ENCODE measurements at regions not wholly inside any gene's neighbourhood (a gene's known extent, or its start where the extent isn't known, plus 50 kb on each side); places are given as distances from the start of the nearest gene placed in this dataset.

DNA sequence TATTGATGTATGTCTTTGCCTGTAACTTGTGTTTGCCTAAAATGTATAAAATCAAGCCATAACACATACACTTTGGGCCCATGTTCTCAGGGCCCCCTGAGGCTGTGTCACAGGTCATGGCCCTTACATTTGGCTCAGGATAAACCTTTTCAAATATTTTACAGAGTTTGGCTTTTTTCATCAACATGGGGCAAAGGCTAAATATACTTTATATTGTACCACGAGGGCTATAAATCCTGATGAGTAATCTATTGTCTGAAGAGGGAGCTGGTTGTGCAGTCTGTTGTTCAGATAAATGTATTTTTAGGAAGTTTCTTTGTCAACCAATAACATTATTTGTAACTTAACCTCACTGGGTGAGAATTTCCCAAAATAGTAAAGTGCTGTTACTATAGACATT, 404.6 kb upstream of the DDI1 start:
- Mint-ChIP-seq H3K27me3 (ENCODE audit: low read depth in 2 of 2) (peaks cover 3 to 6% of the 10 kb centered on the region in 2 donors), H3K4me1 (no peaks in the 10 kb centered on the region), H3K36me3 (no peaks in the 10 kb centered on the region), H3K4me3 (no peak overlapping the region), H3K9me3 (no peaks in the 10 kb centered on the region), H3K27ac (no peak overlapping the region)
- intact Hi-C loops (cut with micrococcal nuclease), result no loop called here
- H3K27ac ChIP-seq (ENCODE audit: low read length), result no peak overlapping the region
- ATAC-seq (no peak), DNase-seq (no peak)
- no CpG with 5 or more reads among the region's 1 CpG for WGBS (ENCODE audit: insufficient coverage)
- H3K4me1 ChIP-seq (ENCODE audit: control insufficient read depth, insufficient read depth, low read length), result no peaks in the 10 kb centered on the region
- no peak overlapping the region for H3K4me3 ChIP-seq (ENCODE audit: low read length)
- H3K27me3 ChIP-seq (ENCODE audit: control insufficient read depth, insufficient read depth, low read length), result no peaks in the 10 kb centered on the region
- TF ChIP-seq, protein P1, sequence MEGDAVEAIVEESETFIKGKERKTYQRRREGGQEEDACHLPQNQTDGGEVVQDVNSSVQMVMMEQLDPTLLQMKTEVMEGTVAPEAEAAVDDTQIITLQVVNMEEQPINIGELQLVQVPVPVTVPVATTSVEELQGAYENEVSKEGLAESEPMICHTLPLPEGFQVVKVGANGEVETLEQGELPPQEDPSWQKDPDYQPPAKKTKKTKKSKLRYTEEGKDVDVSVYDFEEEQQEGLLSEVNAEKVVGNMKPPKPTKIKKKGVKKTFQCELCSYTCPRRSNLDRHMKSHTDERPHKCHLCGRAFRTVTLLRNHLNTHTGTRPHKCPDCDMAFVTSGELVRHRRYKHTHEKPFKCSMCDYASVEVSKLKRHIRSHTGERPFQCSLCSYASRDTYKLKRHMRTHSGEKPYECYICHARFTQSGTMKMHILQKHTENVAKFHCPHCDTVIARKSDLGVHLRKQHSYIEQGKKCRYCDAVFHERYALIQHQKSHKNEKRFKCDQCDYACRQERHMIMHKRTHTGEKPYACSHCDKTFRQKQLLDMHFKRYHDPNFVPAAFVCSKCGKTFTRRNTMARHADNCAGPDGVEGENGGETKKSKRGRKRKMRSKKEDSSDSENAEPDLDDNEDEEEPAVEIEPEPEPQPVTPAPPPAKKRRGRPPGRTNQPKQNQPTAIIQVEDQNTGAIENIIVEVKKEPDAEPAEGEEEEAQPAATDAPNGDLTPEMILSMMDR (IDR thresholded peaks at IDR 0.05), result no peak
- no peaks in the 10 kb centered on the region for H3K36me3 ChIP-seq (ENCODE audit: control insufficient read depth, insufficient read depth, low read length)
- H3K9me3 ChIP-seq (ENCODE audit: control insufficient read depth, insufficient read depth, low read length), result no peaks in the 10 kb centered on the region

DNA sequence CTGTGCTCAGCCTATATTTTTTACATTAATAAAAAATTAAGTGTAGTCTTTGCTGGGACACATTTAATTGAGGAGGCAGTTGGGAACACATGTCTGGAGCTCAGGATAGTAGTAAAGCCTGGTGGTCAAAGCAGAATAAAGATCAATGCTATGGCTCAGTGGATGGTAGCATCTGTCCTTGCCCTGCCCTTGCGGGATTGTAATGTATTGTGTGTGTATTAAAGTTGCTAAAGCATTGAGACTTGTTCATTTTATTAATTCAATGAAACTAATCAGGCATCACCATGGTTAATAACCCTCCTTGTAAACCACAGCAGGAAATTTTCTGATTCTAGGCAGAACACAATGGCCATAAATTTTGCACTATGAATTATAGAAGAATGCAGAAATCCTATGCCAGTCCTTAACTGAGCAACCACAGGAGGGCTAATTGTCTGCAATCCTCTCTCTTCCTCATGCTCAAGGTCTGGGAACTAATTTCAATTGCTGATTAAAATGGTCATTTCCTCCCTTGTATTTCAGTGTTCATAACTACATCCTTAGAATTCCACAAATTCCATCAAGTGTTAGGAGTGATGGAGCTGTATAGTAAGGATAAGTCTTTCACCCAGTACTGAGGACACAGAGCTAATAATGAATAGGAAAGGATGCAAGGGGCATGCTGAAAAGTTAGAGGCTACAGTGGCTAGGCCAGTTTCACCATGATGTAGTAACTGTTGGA, 403.2 kb upstream of the DDI1 start:
- no CpG with 5 or more reads among the region's 1 CpG for WGBS (ENCODE audit: insufficient coverage)
- Mint-ChIP-seq H3K27me3 (ENCODE audit: low read depth in 2 of 2) (peaks cover 0 to 3% of the 10 kb centered on the region in 2 donors), H3K27ac (no peak overlapping the region), H3K9me3 (no peaks in the 10 kb centered on the region), H3K4me1 (no peaks in the 10 kb centered on the region), H3K4me3 (no peak overlapping the region), H3K36me3 (no peaks in the 10 kb centered on the region)
- H3K4me1 ChIP-seq (ENCODE audit: control insufficient read depth, insufficient read depth, low read length), result no peaks in the 10 kb centered on the region
- ATAC-seq, result no peak
- no peak for DNase-seq
- intact Hi-C loops (cut with micrococcal nuclease), result no loop called here
- no peaks in the 10 kb centered on the region for H3K27me3 ChIP-seq (ENCODE audit: control insufficient read depth, insufficient read depth, low read length)
- no peaks in the 10 kb centered on the region for H3K36me3 ChIP-seq (ENCODE audit: control insufficient read depth, insufficient read depth, low read length)
- TF ChIP-seq, protein P1 (IDR thresholded peaks at IDR 0.05), result no peak
- no peak overlapping the region for H3K27ac ChIP-seq (ENCODE audit: low read length)
- no peak overlapping the region for H3K4me3 ChIP-seq (ENCODE audit: low read length)
- H3K9me3 ChIP-seq (ENCODE audit: control insufficient read depth, insufficient read depth, low read length), result no peaks in the 10 kb centered on the region

DNA sequence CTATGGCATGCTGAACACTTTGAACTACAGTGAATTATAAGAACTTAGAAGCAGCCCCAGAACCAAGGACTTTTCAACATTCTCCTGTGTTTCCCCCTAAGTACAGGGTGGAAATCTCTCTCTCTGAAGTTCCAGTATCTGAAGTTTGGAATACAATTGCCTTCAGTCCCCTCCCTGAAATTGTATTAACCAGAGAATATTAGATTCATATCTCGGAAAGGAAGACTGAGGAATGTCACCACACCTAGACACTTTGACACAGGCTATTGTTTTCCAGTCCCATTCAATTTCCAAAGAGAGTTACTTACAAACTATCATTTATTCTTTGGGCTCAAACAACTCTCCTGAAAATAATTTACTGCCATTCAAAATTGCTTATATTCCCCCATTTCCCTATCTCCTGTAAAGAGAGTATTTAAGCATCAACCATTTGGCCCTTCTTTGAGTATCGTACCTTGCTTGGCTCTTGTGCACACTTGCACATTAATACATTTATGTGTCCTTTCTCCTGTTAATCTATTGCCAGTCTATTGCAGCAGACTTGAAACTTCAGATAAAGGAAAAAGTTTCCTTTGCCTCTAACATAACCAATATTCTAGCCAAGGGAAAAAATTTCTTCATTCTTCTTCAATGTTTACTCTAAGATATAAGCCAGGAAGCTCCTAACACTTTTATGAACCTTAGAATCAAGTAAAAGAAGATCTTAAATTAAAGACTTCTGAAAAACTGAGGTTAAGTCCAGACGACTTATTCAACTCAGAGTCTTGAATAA, 402.4 kb upstream of the DDI1 start:
- no peaks in the 10 kb centered on the region for H3K4me1 Mint-ChIP-seq
- H3K36me3 Mint-ChIP-seq, result no peaks in the 10 kb centered on the region
- DNase-seq (no peak), ATAC-seq (no peak)
- H3K9me3 ChIP-seq (ENCODE audit: control insufficient read depth, insufficient read depth, low read length), result no peaks in the 10 kb centered on the region
- no peaks in the 10 kb centered on the region for H3K27me3 Mint-ChIP-seq (ENCODE audit: low read depth in 2 of 2)
- no peak overlapping the region for H3K27ac ChIP-seq (ENCODE audit: low read length)
- H3K27ac Mint-ChIP-seq, result no peak overlapping the region
- H3K9me3 Mint-ChIP-seq, result no peaks in the 10 kb centered on the region
- H3K36me3 ChIP-seq (ENCODE audit: control insufficient read depth, insufficient read depth, low read length), result no peaks in the 10 kb centered on the region
- no peak overlapping the region for H3K4me3 ChIP-seq (ENCODE audit: low read length)
- no peaks in the 10 kb centered on the region for H3K4me1 ChIP-seq (ENCODE audit: control insufficient read depth, insufficient read depth, low read length)
- intact Hi-C loops (cut with micrococcal nuclease), result no loop called here
- no peak overlapping the region for H3K4me3 Mint-ChIP-seq
- WGBS (ENCODE audit: insufficient coverage), result 96% methylated on average over 2 of the region's 3 CpGs
- TF ChIP-seq, protein P1 (IDR thresholded peaks at IDR 0.05), result no peak
- H3K27me3 ChIP-seq (ENCODE audit: control insufficient read depth, insufficient read depth, low read length), result no peaks in the 10 kb centered on the region
